ENCODE measurements at regions not wholly inside any gene's neighbourhood (a gene's known extent, or its start where the extent isn't known, plus 50 kb on each side); places are given as distances from the start of the nearest gene placed in this dataset.
"Not testable (repeated sequence)": the region's sequence is repeated elsewhere in the genome, so short reads cannot be mapped to it uniquely, and the experiment has no call there.

- DNase-seq, result no peak
These were observed 65.0 kb upstream of the ZNF746 start for GRCh38 chr7:149562602-149563001.

DNA sequence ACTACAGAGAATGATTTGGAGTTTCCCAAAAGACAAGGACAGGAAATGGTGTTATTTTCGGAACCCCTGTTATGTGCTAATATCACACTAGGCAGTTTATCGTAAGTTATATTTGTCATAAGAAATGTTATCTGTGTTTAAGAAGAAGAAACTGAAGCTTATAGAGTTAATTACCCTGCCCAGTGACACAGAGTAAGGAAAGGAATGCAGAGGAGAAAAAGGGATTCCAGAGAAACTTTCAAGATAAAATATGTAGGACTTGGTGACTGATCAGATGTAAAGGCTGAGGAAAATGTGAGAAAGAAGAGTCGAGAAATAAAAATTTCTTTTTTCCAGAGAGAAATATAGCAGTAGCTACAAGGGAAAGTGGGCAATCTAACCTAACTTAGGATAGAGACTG is 63.5 kb upstream of the ZNF746 start:
- no peak for DNase-seq

DNA sequence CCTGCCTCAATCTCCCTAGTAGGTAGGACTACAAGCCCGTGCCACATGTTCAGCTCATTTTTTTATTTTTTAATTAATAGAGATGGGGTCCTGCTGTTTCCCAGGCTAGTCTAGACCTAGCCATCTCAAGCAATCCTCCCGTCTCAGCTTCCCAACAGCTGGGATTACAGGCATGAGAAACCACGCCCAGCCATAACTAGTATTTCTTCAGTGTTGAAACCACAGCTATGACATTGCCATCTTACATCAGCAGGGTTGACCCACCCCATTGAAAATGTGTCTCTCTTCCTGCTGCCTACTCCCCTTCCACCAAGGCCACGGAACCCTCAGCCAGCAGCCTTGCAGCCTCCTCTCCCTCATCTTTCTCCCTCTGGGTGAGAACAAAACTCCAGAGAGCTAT is 62.1 kb upstream of the ZNF746 start:
- DNase-seq, result no peak

- DNase-seq, result no peak
These were observed 60.7 kb upstream of the ZNF746 start for GRCh38 chr7:149558149-149558861.

DNA sequence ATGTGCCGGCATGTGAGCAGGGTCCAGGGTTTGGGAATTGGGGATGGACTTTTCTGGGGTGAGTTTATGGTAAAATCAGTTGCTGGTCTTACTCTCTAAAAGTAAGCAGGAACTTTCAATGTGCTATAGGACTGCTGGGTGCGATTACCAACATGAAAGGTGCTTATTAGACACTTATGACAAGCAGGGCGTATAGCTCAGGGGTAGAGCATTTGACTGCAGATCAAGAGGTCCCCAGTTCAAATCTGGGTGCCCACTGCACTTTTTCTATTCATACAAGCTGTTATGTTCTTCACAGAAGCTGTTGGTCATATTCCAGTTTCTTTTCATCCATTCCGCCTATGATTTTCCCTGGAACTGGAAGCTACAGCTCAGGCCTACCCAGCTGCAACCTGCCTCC is 58.9 kb upstream of the ZNF746 start:
- DNase-seq, result not testable (repeated sequence)

DNA sequence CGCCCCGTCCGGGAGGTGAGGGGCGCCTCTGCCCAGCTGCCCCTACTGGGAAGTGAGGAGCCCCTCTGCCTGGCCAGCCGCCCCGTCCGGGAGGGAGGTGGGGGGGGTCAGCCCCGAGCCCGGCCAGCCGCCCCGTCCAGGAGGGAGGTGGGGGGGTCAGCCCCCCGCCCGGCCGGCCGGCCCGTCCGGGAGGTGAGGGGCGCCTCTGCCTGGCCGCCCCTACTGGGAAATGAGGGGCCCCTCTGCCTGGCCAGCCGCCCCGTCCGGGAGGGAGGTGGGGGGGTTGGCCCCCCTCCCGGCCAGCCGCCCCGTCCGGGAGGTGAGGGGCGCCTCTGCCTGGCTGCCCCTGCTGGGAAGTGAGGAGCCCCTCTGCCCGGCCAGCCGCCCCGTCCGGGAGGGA is 57.2 kb upstream of the ZNF746 start:
- DNase-seq, result not testable (repeated sequence)

DNA sequence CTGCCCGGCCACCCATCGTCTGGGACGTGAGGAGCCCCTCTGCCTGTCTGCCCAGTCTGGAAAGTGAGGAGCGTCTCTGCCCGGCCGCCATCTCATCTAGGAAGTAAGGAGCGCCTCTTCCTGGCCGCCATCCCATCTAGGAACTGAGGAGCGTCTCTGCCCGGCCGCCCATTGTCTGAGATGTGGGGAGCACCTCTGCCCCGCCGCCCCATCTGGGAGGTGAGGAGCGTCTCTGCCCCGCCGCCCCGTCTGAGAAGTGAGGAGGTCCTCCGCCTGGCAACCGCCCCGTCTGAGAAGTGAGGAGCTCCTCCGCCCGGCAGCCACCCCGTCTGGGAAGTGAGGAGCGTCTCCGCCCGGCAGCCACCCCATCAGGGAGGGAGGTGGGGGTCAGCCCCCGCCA is 56.4 kb upstream of the ZNF746 start:
- not testable (repeated sequence) for DNase-seq

DNA sequence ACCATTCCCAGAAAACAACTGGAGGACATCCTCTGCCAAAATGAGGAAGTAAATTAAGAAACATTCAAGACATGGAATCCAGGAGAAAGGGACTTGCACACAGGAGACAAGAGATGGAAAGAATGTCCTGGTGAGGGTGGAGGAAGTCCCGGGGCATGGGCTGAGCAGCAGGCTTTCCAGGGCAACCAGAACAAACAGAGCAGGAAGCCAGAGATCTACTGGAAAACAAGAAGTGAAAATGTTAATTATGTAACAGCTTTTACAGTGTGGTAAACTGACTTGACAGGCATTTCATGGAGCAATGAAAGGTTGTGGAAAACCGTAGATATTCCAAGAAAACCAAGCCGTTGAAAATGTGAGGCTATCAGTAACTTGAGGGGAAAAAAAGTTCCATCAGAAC is 55.2 kb upstream of the ZNF746 start:
- DNase-seq, result no peak

All from NCI-H69 (cell line).